HG02571 (cell line): ENCODE measurements at regions not wholly inside any gene's neighbourhood (a gene's known extent, or its start where the extent isn't known, plus 50 kb on each side); places are given as distances from the start of the nearest gene placed in this dataset.

ENCODE experiments used
- ATAC-seq: cut with Tn5 transposase; IDR thresholded peaks from one replicate; pipeline ENCODE4 v1.9.1; 2021; ENCODE audit warnings: mild to moderate bottlenecking, moderate library complexity; ENCODE audit not compliant: unreplicated experiment

GRCh38 chr2:198448789-198449188 is 644.4 kb downstream of the PLCL1 start:
- no peak for ATAC-seq

GRCh38 chr2:198444800-198445287 is 640.5 kb downstream of the PLCL1 start:
- no peak for ATAC-seq

- ATAC-seq, result no peak
Measured at GRCh38 chr2:198441901-198442300, 637.5 kb downstream of the PLCL1 start.

GRCh38 chr2:198441246-198441645 is 636.9 kb downstream of the PLCL1 start:
- ATAC-seq, result no peak

GRCh38 chr2:198440833-198441232 is 636.4 kb downstream of the PLCL1 start:
- ATAC-seq, result no peak

- no peak for ATAC-seq
Measured at GRCh38 chr2:198438331-198438730, 633.9 kb downstream of the PLCL1 start.

GRCh38 chr2:198424112-198424511 is 619.7 kb downstream of the PLCL1 start:
- ATAC-seq, result no peak

GRCh38 chr2:198417836-198418235 is 613.4 kb downstream of the PLCL1 start:
- ATAC-seq, result no peak

- ATAC-seq, result no peak
Measured at GRCh38 chr2:198414976-198415375, 610.6 kb downstream of the PLCL1 start.

GRCh38 chr2:198411936-198412335 is 607.5 kb downstream of the PLCL1 start:
- no peak for ATAC-seq

- no peak for ATAC-seq
Measured at GRCh38 chr2:198408171-198408570, 603.8 kb downstream of the PLCL1 start.

GRCh38 chr2:198405311-198405710 is 600.9 kb downstream of the PLCL1 start:
- no peak for ATAC-seq

GRCh38 chr2:198401644-198402043 is 597.3 kb downstream of the PLCL1 start:
- no peak for ATAC-seq

GRCh38 chr2:198400999-198401398 is 596.6 kb downstream of the PLCL1 start:
- no peak for ATAC-seq

- no peak for ATAC-seq
Measured at GRCh38 chr2:198394208-198394607, 589.8 kb downstream of the PLCL1 start.

GRCh38 chr2:198390670-198391069 is 586.3 kb downstream of the PLCL1 start:
- ATAC-seq, result no peak

- ATAC-seq, result no peak
Measured at GRCh38 chr2:198387677-198388076, 583.3 kb downstream of the PLCL1 start.

GRCh38 chr2:198385856-198386255 is 581.5 kb downstream of the PLCL1 start:
- ATAC-seq, result no peak

GRCh38 chr2:198385326-198385725 is 580.9 kb downstream of the PLCL1 start:
- no peak for ATAC-seq

- ATAC-seq, result no peak
Measured at GRCh38 chr2:198383392-198383791, 579.0 kb downstream of the PLCL1 start.

GRCh38 chr2:198382811-198383210 is 578.4 kb downstream of the PLCL1 start:
- ATAC-seq, result no peak

- ATAC-seq, result no peak
Measured at GRCh38 chr2:198376677-198377076, 572.3 kb downstream of the PLCL1 start.

GRCh38 chr2:198375083-198375410 is 570.7 kb downstream of the PLCL1 start:
- ATAC-seq, result no peak
